Mesenchymal stem cell (in vitro differentiated cells and primary cell): ENCODE measurements at regions not wholly inside any gene's neighbourhood (a gene's known extent, or its start where the extent isn't known, plus 50 kb on each side); places are given as distances from the start of the nearest gene placed in this dataset.

Experiments used
- DNase-seq: peaks from one replicate; pipeline ENCODE4 v3.0.0-alpha.2; 2013
- H2AFZ ChIP-seq: one replicate; pipeline ENCODE4 v1.6.1; 2013; ENCODE audit warnings: low read depth, mild to moderate bottlenecking, control low read depth, inconsistent platforms, low read length, moderate library complexity
- H2AK5ac ChIP-seq: 2 replicates; pipeline ENCODE4 v1.6.1; 2013; ENCODE audit warnings: low read length, moderate library complexity, mild to moderate bottlenecking, inconsistent platforms; ENCODE audit not compliant: severe bottlenecking
- H2BK120ac ChIP-seq: one replicate; pipeline ENCODE4 v1.6.1; 2013; ENCODE audit warnings: low read depth, mild to moderate bottlenecking, inconsistent platforms, low read length, moderate library complexity
- H2BK12ac ChIP-seq, 2 experiments: one replicate each; pipeline ENCODE4 v1.6.1; 2013; ENCODE audit warnings: inconsistent platforms in 2 of 2, low read length in 2 of 2, mild to moderate bottlenecking in 2 of 2, moderate library complexity in 2 of 2, control low read depth in 1 of 2
- H2BK15ac ChIP-seq: one replicate; pipeline ENCODE4 v1.6.1; 2013; ENCODE audit warnings: mild to moderate bottlenecking, low read depth, inconsistent platforms; ENCODE audit not compliant: poor library complexity, severe bottlenecking
- H2BK5ac ChIP-seq: 2 replicates; pipeline ENCODE4 v1.6.1; 2013; ENCODE audit warnings: low read depth, mild to moderate bottlenecking, low read length, control low read depth, inconsistent platforms; ENCODE audit not compliant: poor library complexity, severe bottlenecking
- H3K14ac ChIP-seq, 2 experiments: one replicate each; pipeline ENCODE4 v1.6.1; 2013; ENCODE audit warnings: inconsistent platforms in 2 of 2, low read length in 2 of 2, control low read depth in 1 of 2, mild to moderate bottlenecking in 1 of 2, moderate library complexity in 1 of 2
- H3K18ac ChIP-seq, 2 experiments: one replicate each; pipeline ENCODE4 v1.6.1; 2013; ENCODE audit warnings: inconsistent platforms in 2 of 2, low read length in 2 of 2, control low read depth in 1 of 2, low read depth in 1 of 2, mild to moderate bottlenecking in 1 of 2
- H3K23ac ChIP-seq, 2 experiments: one replicate each; pipeline ENCODE4 v1.6.1; 2013; ENCODE audit warnings: inconsistent platforms in 2 of 2, low read length in 2 of 2, mild to moderate bottlenecking in 2 of 2, moderate library complexity in 2 of 2, control low read depth in 1 of 2
- H3K27ac ChIP-seq: 2 replicates; pipeline ENCODE4 v1.5.1; 2013; ENCODE audit warnings: mild to moderate bottlenecking, moderate library complexity, low read length, control low read depth, inconsistent platforms; ENCODE audit not compliant: poor library complexity, severe bottlenecking
- H3K27me3 ChIP-seq, 2 experiments: 2 replicates each; pipeline versions ENCODE4 v1.6.1 to v1.7.0; 2013; ENCODE audit warnings: low read length in 2 of 2, mild to moderate bottlenecking in 2 of 2, moderate library complexity in 2 of 2, control low read depth in 1 of 2, inconsistent platforms in 1 of 2; ENCODE audit not compliant: control insufficient read depth in 1 of 2, insufficient read depth in 1 of 2
- H3K36me3 ChIP-seq, 2 experiments: 2 replicates each; pipeline versions ENCODE4 v1.6.1 to v1.7.0; 2013; ENCODE audit warnings: low read length in 2 of 2, control low read depth in 1 of 2, inconsistent platforms in 1 of 2, low read depth in 1 of 2, mild to moderate bottlenecking in 1 of 2; ENCODE audit not compliant: insufficient read depth in 2 of 2, control insufficient read depth in 1 of 2
- H3K4ac ChIP-seq, 2 experiments: one replicate each; pipeline ENCODE4 v1.6.1; 2013; ENCODE audit warnings: inconsistent platforms in 2 of 2, low read length in 2 of 2, mild to moderate bottlenecking in 2 of 2, moderate library complexity in 2 of 2, control low read depth in 1 of 2, low read depth in 1 of 2
- H3K4me1 ChIP-seq: 2 replicates; pipeline ENCODE4 v1.6.1; 2013; ENCODE audit warnings: low read depth, low read length, control low read depth; ENCODE audit not compliant: control insufficient read depth, insufficient read depth
- H3K4me2 ChIP-seq: 2 replicates; pipeline ENCODE4 v1.6.1; 2013; ENCODE audit warnings: low read length, mild to moderate bottlenecking, inconsistent platforms; ENCODE audit not compliant: poor library complexity, severe bottlenecking
- H3K4me3 ChIP-seq, 2 experiments: 2 replicates each; pipeline versions ENCODE4 v1.5.1 to v1.7.0; 2013; ENCODE audit warnings: low read length in 2 of 2, mild to moderate bottlenecking in 2 of 2, control low read depth in 1 of 2, low read depth in 1 of 2; ENCODE audit not compliant: insufficient read depth in 1 of 2
- H3K79me1 ChIP-seq: replicated peaks from 2 replicates; pipeline ENCODE4 v1.6.1; 2013; ENCODE audit warnings: mild to moderate bottlenecking, control low read depth, low read length, inconsistent platforms; ENCODE audit not compliant: poor library complexity, severe bottlenecking
- H3K9ac ChIP-seq: 2 replicates; pipeline ENCODE4 v1.7.0; 2013; ENCODE audit warnings: mild to moderate bottlenecking, low read length, moderate library complexity
- H3K9me3 ChIP-seq: 2 replicates; pipeline ENCODE4 v1.7.0; 2013; ENCODE audit warnings: mild to moderate bottlenecking, low read length; ENCODE audit not compliant: control insufficient read depth
- H4K8ac ChIP-seq: one replicate; pipeline ENCODE4 v1.6.1; 2013; ENCODE audit warnings: inconsistent platforms, mild to moderate bottlenecking, low read length, moderate library complexity
- H4K91ac ChIP-seq: one replicate; pipeline ENCODE4 v1.6.1; 2013; ENCODE audit warnings: mild to moderate bottlenecking, low read length, inconsistent platforms
- whole genome bisulfite sequencing: methylation state at CpG from one replicate; pipeline ENCODE4 v1.1.7; 2013; ENCODE audit warnings: mixed read lengths; 5-methylcytosine and 5-hydroxymethylcytosine counted together

GRCh38 chr16:7074715-7075114 lies 257.9 kb upstream of the RBFOX1 start:
- Histone ChIP-seq H2BK12ac (no peak overlapping the region), H3K18ac (no peak overlapping the region), H3K79me1 (no peaks in the 10 kb centered on the region), H3K27me3 (no peaks in the 10 kb centered on the region), H2BK120ac (no peak overlapping the region), H3K23ac (no peak overlapping the region), H3K9ac (no peak overlapping the region), H3K4me1 (no peaks in the 10 kb centered on the region), H3K4ac (no peak overlapping the region), H2BK5ac (no peak overlapping the region), H3K4me2 (no peak overlapping the region), H3K36me3 (no peaks in the 10 kb centered on the region), H4K8ac (no peak overlapping the region), H3K27ac (no peak overlapping the region), H2BK15ac (no peak overlapping the region), H3K4me3 (no peak overlapping the region), H4K91ac (no peak overlapping the region), H3K9me3 (peaks cover 25% of the 10 kb centered on the region), H2AFZ (no peak overlapping the region), H2AK5ac (no peak overlapping the region), H3K14ac (no peak overlapping the region)
- WGBS = 88% methylated on average over 4 of the region's 4 CpGs
- DNase-seq = no peak

GRCh38 chr16:7057458-7057857 lies 275.2 kb upstream of the RBFOX1 start:
- H3K4me2 ChIP-seq = no peak overlapping the region
- H3K4me3 ChIP-seq = no peak overlapping the region
- no peak overlapping the region for H2BK120ac ChIP-seq
- H3K79me1 ChIP-seq = no peaks in the 10 kb centered on the region
- H3K9ac ChIP-seq = no peak overlapping the region
- H2AFZ ChIP-seq = no peak overlapping the region
- H3K14ac ChIP-seq = no peak overlapping the region
- H2BK12ac ChIP-seq = no peak overlapping the region
- no peaks in the 10 kb centered on the region for H3K36me3 ChIP-seq
- no peak overlapping the region for H3K18ac ChIP-seq
- no peak overlapping the region for H2BK5ac ChIP-seq
- no peak for DNase-seq
- WGBS = 77% methylated on average over 5 of the region's 5 CpGs
- H3K4me1 ChIP-seq = no peaks in the 10 kb centered on the region
- H3K4ac ChIP-seq = no peak overlapping the region
- H2BK15ac ChIP-seq = no peak overlapping the region
- H4K91ac ChIP-seq = no peak overlapping the region
- H2AK5ac ChIP-seq = no peak overlapping the region
- H3K27ac ChIP-seq = no peak overlapping the region
- H3K9me3 ChIP-seq = peaks cover 5% of the 10 kb centered on the region
- no peak overlapping the region for H4K8ac ChIP-seq
- H3K23ac ChIP-seq = no peak overlapping the region
- H3K27me3 ChIP-seq = no peaks in the 10 kb centered on the region

- no peak overlapping the region for H3K18ac ChIP-seq
- H3K4me1 ChIP-seq = no peaks in the 10 kb centered on the region
- no peak overlapping the region for H2BK5ac ChIP-seq
- H2BK15ac ChIP-seq = no peak overlapping the region
- no peak overlapping the region for H3K27ac ChIP-seq
- H3K4ac ChIP-seq = no peak overlapping the region
- no peaks in the 10 kb centered on the region for H3K79me1 ChIP-seq
- no peak overlapping the region for H3K9ac ChIP-seq
- H2AK5ac ChIP-seq = no peak overlapping the region
- H2BK120ac ChIP-seq = no peak overlapping the region
- 48% methylated on average over 6 of the region's 6 CpGs for WGBS
- H2BK12ac ChIP-seq = no peak overlapping the region
- H3K36me3 ChIP-seq = no peaks in the 10 kb centered on the region
- H4K91ac ChIP-seq = no peak overlapping the region
- no peak for DNase-seq
- H3K4me2 ChIP-seq = no peak overlapping the region
- H4K8ac ChIP-seq = no peak overlapping the region
- no peak overlapping the region for H3K23ac ChIP-seq
- H3K14ac ChIP-seq = no peak overlapping the region
- no peak overlapping the region for H2AFZ ChIP-seq
- no peaks in the 10 kb centered on the region for H3K27me3 ChIP-seq
- H3K9me3 ChIP-seq = peaks cover 5% of the 10 kb centered on the region
- no peak overlapping the region for H3K4me3 ChIP-seq
Observed at GRCh38 chr16:7055443-7055842, 277.2 kb upstream of the RBFOX1 start.

DNA sequence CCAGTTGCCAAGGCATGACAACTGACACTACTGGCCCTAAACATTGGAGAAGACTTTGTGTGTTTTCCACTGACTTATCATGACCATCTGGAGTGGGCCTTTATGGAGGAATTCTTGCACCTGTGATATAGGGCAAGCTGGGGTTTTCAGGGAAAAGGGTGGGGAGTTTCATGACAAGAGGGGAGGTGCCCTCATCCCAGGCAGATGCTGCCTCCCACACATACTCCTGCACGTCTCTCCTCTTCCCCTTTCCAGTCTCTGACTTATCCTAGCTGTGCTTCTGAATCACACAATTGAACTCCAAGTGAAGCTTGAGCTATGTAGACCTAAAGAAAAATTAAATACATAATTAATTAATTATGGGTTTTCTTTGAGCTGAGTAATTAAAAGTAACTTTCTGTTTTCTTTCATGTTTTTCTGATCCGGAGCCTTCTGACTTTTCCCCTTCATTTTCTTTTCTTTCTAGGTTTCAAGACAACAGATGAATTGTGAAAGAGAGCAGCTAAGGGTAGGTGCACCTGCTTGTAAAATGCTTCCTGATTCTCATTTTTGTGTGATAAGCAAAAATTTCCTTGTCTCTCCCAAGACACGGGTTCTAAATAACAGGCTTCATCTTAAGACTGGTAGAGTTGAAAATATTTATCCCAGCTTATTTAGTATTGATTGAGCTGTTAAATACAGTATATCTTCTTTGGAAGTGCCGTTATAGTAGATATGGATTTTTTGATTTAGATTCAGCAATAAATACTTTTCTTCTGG lies 280.9 kb upstream of the RBFOX1 start:
- Histone ChIP-seq H2BK15ac (no peak overlapping the region), H3K27me3 (no peaks in the 10 kb centered on the region)
- no CpG with 5 or more reads among the region's 4 CpGs for WGBS

More for the DNA sequence above, 280.9 kb upstream of the RBFOX1 start:
- no peak overlapping the region for H2BK5ac ChIP-seq
- H4K8ac ChIP-seq = no peak overlapping the region
- no peak overlapping the region for H2AK5ac ChIP-seq
- no peak overlapping the region for H3K23ac ChIP-seq
- no peak overlapping the region for H3K4me3 ChIP-seq
- H2BK120ac ChIP-seq = no peak overlapping the region
- H3K4ac ChIP-seq = no peak overlapping the region
- no peak for DNase-seq
- H2BK12ac ChIP-seq = no peak overlapping the region
- no peak overlapping the region for H3K4me2 ChIP-seq
- no peak overlapping the region for H3K9ac ChIP-seq
- no peaks in the 10 kb centered on the region for H3K4me1 ChIP-seq
- H2AFZ ChIP-seq = no peak overlapping the region
- H3K18ac ChIP-seq = no peak overlapping the region
- H3K14ac ChIP-seq = no peak overlapping the region
- no peak overlapping the region for H4K91ac ChIP-seq
- H3K27ac ChIP-seq = no peak overlapping the region
- peaks cover 5% of the 10 kb centered on the region for H3K9me3 ChIP-seq
- no peaks in the 10 kb centered on the region for H3K36me3 ChIP-seq
- no peaks in the 10 kb centered on the region for H3K79me1 ChIP-seq
